GM18508 (cell line): ENCODE measurements at regions not wholly inside any gene's neighbourhood (a gene's known extent, or its start where the extent isn't known, plus 50 kb on each side); places are given as distances from the start of the nearest gene placed in this dataset.

Source experiments
- ATAC-seq: cut with Tn5 transposase; IDR thresholded peaks from one replicate; pipeline ENCODE4 v1.9.1; 2021; ENCODE audit warnings: moderate number of reproducible peaks; ENCODE audit not compliant: insufficient read depth, unreplicated experiment

GRCh38 chr20:52746190-52746589 is 226.0 kb upstream of the TSHZ2 start:
- no peak for ATAC-seq

- ATAC-seq: no peak
These were observed 227.7 kb upstream of the TSHZ2 start for GRCh38 chr20:52744441-52744840.

- no peak for ATAC-seq
These were observed 234.1 kb upstream of the TSHZ2 start for GRCh38 chr20:52738081-52738480.

- ATAC-seq: no peak
These were observed 235.7 kb upstream of the TSHZ2 start for GRCh38 chr20:52736507-52736906.

- ATAC-seq: no peak
These were observed 241.1 kb upstream of the TSHZ2 start for GRCh38 chr20:52731093-52731492.

GRCh38 chr20:52727740-52728456 is 244.3 kb upstream of the TSHZ2 start:
- ATAC-seq: no peak

DNA sequence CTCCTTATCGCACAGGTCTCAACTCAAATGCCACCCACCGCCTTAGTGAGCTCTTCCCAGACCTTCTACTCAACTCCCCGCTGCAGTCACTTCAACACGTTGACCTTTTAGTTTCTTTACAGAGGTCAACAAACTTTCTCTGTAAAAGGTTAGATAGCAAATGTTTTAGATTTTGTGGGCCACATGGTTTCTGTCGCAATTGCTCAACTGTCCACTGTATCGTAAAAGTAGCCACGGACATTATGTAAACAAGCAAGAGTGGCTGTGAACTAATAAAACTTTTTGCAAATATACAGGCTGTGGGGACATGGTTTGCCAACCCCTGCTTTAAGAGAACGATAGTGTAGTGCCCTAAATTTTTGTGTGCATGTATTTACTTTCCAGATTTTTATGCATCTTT is 247.6 kb upstream of the TSHZ2 start:
- no peak for ATAC-seq

DNA sequence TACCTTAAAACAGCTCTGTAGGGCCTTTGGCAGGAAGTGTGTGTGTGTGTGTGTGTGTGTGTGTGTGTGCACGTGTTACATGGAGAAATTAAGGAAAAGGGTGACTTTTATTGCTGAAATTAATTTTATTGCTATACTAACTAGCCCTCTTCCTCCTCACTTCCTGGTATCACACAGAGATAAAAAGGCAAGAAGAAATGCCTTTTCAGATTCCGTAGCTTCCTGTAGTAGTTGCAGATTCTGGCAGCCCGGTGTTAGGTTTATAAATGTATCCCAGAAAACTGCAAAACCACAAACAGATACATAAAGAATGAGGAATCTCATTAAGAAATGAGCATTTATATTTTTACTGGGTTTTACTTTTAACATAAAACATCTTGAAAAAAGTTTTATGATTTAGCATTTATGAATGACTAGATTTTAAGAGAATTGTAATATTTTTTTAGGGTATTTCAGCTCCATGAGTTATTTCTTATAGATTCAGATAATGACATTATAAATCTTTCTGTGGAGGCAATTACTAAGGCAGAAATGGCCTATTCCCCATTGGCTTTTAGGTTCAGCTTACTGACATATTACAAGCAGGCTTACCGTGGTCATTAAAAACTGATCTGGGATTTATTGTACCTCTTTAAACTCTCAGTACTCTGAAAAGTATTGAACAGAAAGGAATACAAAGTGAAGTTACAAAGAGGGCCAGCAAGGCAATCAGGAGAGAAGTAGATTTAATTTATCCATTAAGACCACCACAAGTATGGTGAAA is 249.1 kb upstream of the TSHZ2 start:
- ATAC-seq: no peak

GRCh38 chr20:52708137-52708536 is 264.0 kb upstream of the TSHZ2 start:
- ATAC-seq: no peak

- no peak for ATAC-seq
These were observed 267.6 kb upstream of the TSHZ2 start for GRCh38 chr20:52704553-52704952.

DNA sequence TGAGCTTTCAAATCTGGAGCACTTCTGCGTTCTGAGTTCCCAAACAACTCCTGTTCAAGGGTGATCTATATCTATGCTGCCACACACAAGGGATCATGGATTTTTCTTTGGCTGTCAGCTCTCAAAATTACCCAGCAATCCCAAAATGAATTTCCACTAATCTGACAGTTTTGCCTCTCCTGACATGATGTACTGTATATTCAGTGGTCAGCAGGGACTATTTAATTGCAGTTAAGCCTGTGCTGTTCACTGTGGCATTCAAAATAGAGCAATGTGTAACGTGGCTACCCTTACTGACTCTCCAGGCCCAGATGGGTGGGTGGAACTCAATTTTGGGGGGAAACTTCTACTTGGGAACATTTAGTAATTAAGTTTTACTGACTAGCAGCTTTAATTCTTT is 283.8 kb upstream of the TSHZ2 start:
- no peak for ATAC-seq

DNA sequence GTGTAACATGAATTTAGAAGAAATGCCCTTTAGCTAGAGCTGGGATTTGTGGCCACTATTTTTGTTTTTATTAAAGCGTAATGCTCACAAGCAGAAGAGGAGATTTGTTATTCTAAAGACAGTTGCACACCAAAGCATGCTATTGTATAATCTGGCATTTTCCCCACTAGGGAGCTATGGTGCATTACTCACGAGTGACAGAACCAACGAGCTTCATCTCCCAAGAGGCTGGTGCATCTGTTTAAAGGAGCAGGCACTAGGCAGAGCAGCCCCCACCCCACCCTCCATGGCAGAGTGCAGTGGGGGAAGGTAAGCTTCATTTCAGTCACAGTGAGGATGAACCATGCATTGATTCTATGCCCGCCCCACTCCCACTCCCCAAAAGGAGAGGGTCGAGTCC is 287.3 kb upstream of the TSHZ2 start:
- ATAC-seq: no peak

DNA sequence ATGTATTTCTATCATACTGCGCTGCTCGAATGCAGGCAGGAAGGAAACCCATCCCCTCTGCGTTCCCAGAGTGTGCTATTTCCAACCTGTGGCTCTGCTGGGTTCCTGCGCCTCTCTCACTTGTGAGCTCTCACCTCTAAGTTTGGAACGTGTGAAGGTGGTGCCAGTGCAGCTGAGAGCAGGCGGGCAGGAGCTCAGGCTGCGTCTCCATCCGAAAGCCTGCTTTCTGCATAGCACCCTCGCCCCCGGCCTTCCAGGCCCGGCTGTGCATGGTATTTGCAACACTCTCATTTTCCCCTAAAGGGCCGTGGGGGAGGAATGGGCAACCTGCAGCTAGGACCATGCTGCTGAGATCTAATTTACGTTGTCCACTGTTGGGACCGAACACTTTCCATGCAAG is 288.0 kb upstream of the TSHZ2 start:
- ATAC-seq: no peak

DNA sequence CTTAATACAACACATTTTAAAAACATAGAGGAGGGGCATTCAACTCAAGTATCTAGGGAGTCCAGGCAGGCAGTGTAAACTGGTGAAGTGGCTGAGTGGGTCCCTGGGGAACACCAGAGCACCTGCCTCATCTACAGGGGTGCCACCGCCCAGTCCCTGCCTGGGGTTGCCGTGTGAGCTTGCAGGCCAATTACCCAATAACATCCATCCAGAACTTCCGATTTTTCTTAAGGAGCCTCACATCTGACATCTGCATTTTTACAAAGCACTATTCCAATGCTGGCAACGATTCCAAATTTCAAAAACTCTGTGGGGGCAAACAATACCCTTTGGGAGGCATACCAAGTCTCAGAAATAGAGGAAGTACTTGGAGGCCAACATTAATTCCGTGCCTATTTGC is 288.4 kb upstream of the TSHZ2 start:
- no peak for ATAC-seq

DNA sequence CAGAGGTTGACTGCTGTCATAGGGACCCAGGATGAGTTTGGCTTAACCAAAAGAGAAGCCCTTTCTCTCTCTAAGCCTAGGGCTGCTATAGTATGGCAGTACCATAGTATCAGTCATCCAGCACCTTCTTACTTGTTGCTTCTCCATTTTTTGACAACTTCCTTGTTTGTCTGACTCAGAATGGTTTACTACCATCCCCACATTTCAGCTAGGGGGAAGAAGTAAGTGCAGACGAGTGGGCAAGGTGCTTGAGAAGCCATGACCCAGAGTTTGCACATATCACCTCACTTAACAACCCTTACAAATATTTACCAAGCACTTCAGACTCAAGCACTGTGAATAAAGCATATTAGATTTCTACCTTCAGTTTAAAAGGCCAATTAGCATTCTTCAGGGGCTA is 289.9 kb upstream of the TSHZ2 start:
- no peak for ATAC-seq

DNA sequence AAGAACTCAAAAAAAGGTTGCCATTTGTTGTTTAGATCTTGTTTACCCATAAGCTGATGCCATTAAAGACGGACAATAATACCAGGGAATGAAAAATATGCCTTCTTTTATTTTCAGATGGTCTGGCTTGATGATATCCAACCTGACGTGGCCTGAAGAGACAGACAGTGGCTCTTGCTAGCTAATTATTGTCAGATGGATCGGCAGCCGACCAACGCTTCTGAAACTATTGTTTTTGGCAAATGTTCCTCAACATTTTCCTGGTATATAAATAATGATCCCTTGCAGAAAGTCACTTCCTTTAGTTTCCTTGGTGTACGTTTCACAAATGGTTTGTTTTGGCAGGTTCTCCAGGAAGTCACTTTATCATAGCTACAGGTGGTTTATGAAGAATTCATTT is 290.9 kb upstream of the TSHZ2 start:
- no peak for ATAC-seq

GRCh38 chr20:52677216-52677615 is 294.9 kb upstream of the TSHZ2 start:
- ATAC-seq: no peak

- no peak for ATAC-seq
These were observed 295.7 kb upstream of the TSHZ2 start for GRCh38 chr20:52676283-52676995.

- ATAC-seq: no peak
These were observed 296.8 kb upstream of the TSHZ2 start for GRCh38 chr20:52675375-52675774.

DNA sequence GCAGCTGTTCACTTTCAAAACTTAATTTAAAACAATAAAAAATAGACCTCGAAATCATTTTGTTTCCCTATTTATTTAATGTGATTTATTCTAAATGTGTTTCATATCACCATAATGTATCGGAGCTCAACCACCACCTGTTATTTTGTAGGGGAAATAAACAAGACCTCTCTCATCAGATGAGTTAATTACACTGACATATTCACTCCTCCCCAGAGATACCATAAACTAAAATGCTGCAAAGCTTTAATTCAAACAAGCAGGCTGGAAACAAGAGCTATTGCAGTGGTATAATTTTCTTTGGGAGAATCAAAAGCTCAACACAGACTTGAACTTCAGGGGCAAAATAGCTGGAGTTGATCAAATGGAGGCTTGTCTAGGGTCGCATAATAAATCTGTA is 303.5 kb upstream of the TSHZ2 start:
- no peak for ATAC-seq

GRCh38 chr20:52667358-52667757 is 304.8 kb upstream of the TSHZ2 start:
- ATAC-seq: no peak
